ENCODE measurements at regions not wholly inside any gene's neighbourhood (a gene's known extent, or its start where the extent isn't known, plus 50 kb on each side); places are given as distances from the start of the nearest gene placed in this dataset.

DNA sequence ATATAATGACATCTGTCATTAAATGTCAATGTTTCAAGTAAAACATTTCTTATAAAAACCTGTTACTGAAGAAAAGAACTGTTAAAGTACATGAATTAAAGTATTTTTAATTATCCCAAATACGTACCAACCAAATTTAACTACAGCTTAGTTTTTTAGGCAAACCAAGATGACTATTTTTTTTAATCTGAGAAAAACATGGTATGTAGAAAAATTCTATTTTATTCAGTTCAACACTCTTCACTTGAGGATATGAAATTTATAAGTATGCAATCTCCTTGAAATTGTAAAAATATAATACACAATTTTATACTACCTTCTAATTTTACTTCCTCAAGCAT, 75.3 kb upstream of the IFNE start:
- no peak for TF ChIP-seq CTCF (IDR thresholded peaks at IDR 0.05; ENCODE audit: low read length)
- no peak for TF ChIP-seq EZH2 (optimal IDR thresholded peaks at IDR 0.05; ENCODE audit: low read depth, low read length)

Data from MM.1S (cell line).